HepG2 (cell line): ENCODE measurements at regions not wholly inside any gene's neighbourhood (a gene's known extent, or its start where the extent isn't known, plus 50 kb on each side); places are given as distances from the start of the nearest gene placed in this dataset.

Experiments
- ATAC-seq: fragments of 200-7000 bp; cut with Tn5 transposase; 3 replicates; pipeline ENCODE4 v1.9.1; 2020; ENCODE audit warnings: mild to moderate bottlenecking, moderate library complexity
- BruUV-seq: library from RNA; stranded (reverse); fragments of 400-500 nt; replicated peaks from 2 replicates; lab custom pipeline; 2021; lab: Mats Ljungman, UMichigan
- CTCF ChIA-PET: fragments of 300-600 bp; formaldehyde crosslinking; extraction: SDS; loops from one replicate; lab custom pipeline; 2021; ENCODE audit warnings: low total read pairs, inconsistent platforms, low intra/inter-chr PET ratio; lab: Yijun Ruan, JAX
- POLR2A ChIA-PET: fragments of 350-600 bp; sonication (Branson Sonifier 250); formaldehyde crosslinking; loops from one replicate; lab custom pipeline; 2020; ENCODE audit warnings: antibody characterized with exemption, inconsistent platforms; lab: Yijun Ruan, JAX
- DNase-seq: peaks from one replicate; pipeline ENCODE4 v3.0.0-alpha.2; 2015; ENCODE audit warnings: low spot score
- FAIRE-seq: peaks from 3 replicates; lab custom pipeline; 2011; peaks lifted over from hg19 to GRCh38; lab: Jason Lieb, UNC
- H2AFZ ChIP-seq: one replicate; pipeline ENCODE4 v1.6.1; 2011; ENCODE audit warnings: low read length, inconsistent platforms
- H3K27ac ChIP-seq: fragments of 300-600 bp; 3 replicates; pipeline ENCODE4 v1.8.0; 2011; ENCODE audit warnings: mixed run types, mild to moderate bottlenecking, mixed read lengths, low read length, inconsistent platforms; ENCODE audit not compliant: insufficient read depth; ENCODE audit errors: extremely low read length
- H3K27me3 ChIP-seq, 2 experiments: fragments of 200-600 bp in 1 of 2; 2 replicates in 1 of 2; 3 replicates in 1 of 2; pipeline versions ENCODE4 v1.6.0 to v1.8.0; 2011; ENCODE audit warnings: low read length in 2 of 2, mild to moderate bottlenecking in 2 of 2, moderate library complexity in 2 of 2, inconsistent platforms in 1 of 2; ENCODE audit not compliant: insufficient read depth in 2 of 2, control insufficient read depth in 1 of 2
- H3K36me3 ChIP-seq, 2 experiments: fragments of 200-600 bp in 1 of 2; replicated peaks in 1 of 2; 2 replicates in 1 of 2; 3 replicates in 1 of 2; pipeline versions ENCODE4 v1.5.1 to v1.8.0; 2011; ENCODE audit warnings: low read length in 2 of 2, inconsistent platforms in 1 of 2; ENCODE audit not compliant: insufficient read depth in 2 of 2, control insufficient read depth in 1 of 2
- H3K4me1 ChIP-seq: 2 replicates; pipeline ENCODE4 v1.5.1; 2012; ENCODE audit warnings: low read length, inconsistent platforms; ENCODE audit not compliant: insufficient read depth
- H3K4me2 ChIP-seq: 2 replicates; pipeline ENCODE4 v1.6.0; 2011; ENCODE audit warnings: low read depth, low read length, inconsistent platforms
- H3K4me3 ChIP-seq, 3 experiments: fragments of 200-600 bp in 1 of 3; sonication (generic), shearing (Covaris generic) in 1 of 3; replicated peaks in 1 of 3; 2 replicates each; pipeline ENCODE4 v1.5.1; 2011 to 2016; ENCODE audit warnings: low read length in 3 of 3, inconsistent platforms in 2 of 3, low read depth in 2 of 3, mild to moderate bottlenecking in 2 of 3, control low read depth in 1 of 3, mixed read lengths in 1 of 3; ENCODE audit not compliant: insufficient read depth in 1 of 3
- H3K79me2 ChIP-seq: one replicate; pipeline ENCODE4 v1.6.1; 2011; ENCODE audit warnings: low read length, inconsistent platforms; ENCODE audit not compliant: insufficient read depth
- H3K9ac ChIP-seq: 2 replicates; pipeline ENCODE4 v1.6.0; 2011; ENCODE audit warnings: mild to moderate bottlenecking, low read depth, low read length, inconsistent platforms; ENCODE audit not compliant: insufficient read depth
- H3K9me3 ChIP-seq: 2 replicates; pipeline ENCODE4 v1.5.1; 2012; ENCODE audit warnings: mild to moderate bottlenecking, low read length
- H4K20me1 ChIP-seq: 2 replicates; pipeline ENCODE4 v1.6.0; 2011; ENCODE audit warnings: inconsistent platforms, mild to moderate bottlenecking, low read length, moderate library complexity; ENCODE audit not compliant: insufficient read depth
- NR1H2 ChIP-seq: sonication (generic); formaldehyde crosslinking; IDR thresholded peaks from 2 replicates; pipeline ENCODE4 v1.8.1; 2022; ENCODE audit warnings: low read depth, missing genetic modification reagents, borderline replicate concordance
- ZNF563 ChIP-seq: sonication (generic); formaldehyde crosslinking; IDR thresholded peaks from 2 replicates; pipeline ENCODE4 v1.8.0; 2022; ENCODE audit warnings: mild to moderate bottlenecking, moderate library complexity, missing genetic modification reagents
- WGBS: methylation state at CpG from one replicate; pipeline ENCODE4 v1.1.6; 2017; ENCODE audit warnings: low lambda C conversion rate; 5-methylcytosine and 5-hydroxymethylcytosine counted together
- in situ Hi-C: cut with HindIII; loops from 2 replicates; pipeline ENCODE4 v1.10.0; 2017; ENCODE audit warnings: low pct_unique_long_range_greater_than_20kb; ENCODE audit not compliant: extremely low pct_ligation_motif_present
- intact Hi-C: fragments of 100-400 bp; cut with micrococcal nuclease; formaldehyde crosslinking; loops from one replicate; pipeline ENCODE4 v1.10.0; 2022; ENCODE audit not compliant: unreplicated experiment
- TF ChIP-seq, protein P1 (sequence below): sonication (generic); formaldehyde crosslinking; IDR thresholded peaks from one replicate; pipeline ENCODE4 v1.5.1; 2020; ENCODE audit warnings: mild to moderate bottlenecking, missing genetic modification reagents; ENCODE audit errors: not compliant biosample characterization
- TF ChIP-seq, protein P2 (sequence below): sonication (generic); formaldehyde crosslinking; IDR thresholded peaks from 2 replicates; pipeline ENCODE4 v1.5.1; 2020; ENCODE audit warnings: missing genetic modification reagents, mild to moderate bottlenecking, borderline replicate concordance

DNA sequence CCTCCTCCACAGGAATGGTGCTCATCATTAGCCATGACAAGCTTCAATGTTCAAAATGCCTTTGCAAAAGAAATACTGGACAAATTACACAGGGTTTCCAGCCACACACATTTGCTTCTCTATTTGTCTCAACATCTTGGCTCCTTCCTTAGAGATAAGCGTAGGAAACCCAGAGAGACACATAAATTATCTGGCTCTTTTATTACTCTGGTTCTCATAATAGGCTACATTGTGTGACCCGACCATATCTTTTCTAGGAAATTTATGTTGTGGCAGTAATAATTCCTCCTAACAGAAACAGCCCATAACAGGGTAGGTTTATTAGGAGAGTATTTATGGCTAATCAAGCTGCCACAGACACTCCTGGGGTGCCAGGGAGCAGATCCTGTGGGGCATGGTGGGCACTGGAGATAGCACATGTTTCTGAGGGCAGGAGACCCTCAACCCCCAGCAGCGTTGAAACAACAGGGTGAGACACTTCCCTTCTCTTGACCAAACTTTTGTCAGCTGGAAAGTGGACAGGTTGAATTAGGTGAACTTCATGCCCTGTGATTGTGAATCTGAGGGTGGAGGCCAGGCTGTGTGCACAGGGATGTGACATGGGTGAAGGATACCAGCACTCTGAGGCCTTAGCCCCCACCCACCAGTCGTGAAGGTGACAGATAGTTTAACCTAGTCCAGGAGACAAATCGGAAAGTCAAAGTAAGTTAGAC is 295.9 kb upstream of the ZNF32 start:
- Histone ChIP-seq H3K9me3 (no peaks in the 10 kb centered on the region), H3K27ac (no peak overlapping the region), H3K4me1 (no peaks in the 10 kb centered on the region), H3K27me3 (no peaks in the 10 kb centered on the region; a peak in 1 of 5 replicates), H2AFZ (no peak overlapping the region), H3K4me2 (no peak overlapping the region), H3K4me3 (no peak overlapping the region), H4K20me1 (no peaks in the 10 kb centered on the region), H3K79me2 (no peaks in the 10 kb centered on the region), H3K36me3 (no peaks in the 10 kb centered on the region), H3K9ac (no peak overlapping the region)
- POLR2A ChIA-PET, result no interaction called here
- DNase-seq (no peak), FAIRE-seq (no peak), ATAC-seq (no peak)
- CTCF ChIA-PET, result no interaction called here
- BruUV-seq, result no TSS peak
- in situ Hi-C loops, result no loop called here
- TF ChIP-seq, protein P1, sequence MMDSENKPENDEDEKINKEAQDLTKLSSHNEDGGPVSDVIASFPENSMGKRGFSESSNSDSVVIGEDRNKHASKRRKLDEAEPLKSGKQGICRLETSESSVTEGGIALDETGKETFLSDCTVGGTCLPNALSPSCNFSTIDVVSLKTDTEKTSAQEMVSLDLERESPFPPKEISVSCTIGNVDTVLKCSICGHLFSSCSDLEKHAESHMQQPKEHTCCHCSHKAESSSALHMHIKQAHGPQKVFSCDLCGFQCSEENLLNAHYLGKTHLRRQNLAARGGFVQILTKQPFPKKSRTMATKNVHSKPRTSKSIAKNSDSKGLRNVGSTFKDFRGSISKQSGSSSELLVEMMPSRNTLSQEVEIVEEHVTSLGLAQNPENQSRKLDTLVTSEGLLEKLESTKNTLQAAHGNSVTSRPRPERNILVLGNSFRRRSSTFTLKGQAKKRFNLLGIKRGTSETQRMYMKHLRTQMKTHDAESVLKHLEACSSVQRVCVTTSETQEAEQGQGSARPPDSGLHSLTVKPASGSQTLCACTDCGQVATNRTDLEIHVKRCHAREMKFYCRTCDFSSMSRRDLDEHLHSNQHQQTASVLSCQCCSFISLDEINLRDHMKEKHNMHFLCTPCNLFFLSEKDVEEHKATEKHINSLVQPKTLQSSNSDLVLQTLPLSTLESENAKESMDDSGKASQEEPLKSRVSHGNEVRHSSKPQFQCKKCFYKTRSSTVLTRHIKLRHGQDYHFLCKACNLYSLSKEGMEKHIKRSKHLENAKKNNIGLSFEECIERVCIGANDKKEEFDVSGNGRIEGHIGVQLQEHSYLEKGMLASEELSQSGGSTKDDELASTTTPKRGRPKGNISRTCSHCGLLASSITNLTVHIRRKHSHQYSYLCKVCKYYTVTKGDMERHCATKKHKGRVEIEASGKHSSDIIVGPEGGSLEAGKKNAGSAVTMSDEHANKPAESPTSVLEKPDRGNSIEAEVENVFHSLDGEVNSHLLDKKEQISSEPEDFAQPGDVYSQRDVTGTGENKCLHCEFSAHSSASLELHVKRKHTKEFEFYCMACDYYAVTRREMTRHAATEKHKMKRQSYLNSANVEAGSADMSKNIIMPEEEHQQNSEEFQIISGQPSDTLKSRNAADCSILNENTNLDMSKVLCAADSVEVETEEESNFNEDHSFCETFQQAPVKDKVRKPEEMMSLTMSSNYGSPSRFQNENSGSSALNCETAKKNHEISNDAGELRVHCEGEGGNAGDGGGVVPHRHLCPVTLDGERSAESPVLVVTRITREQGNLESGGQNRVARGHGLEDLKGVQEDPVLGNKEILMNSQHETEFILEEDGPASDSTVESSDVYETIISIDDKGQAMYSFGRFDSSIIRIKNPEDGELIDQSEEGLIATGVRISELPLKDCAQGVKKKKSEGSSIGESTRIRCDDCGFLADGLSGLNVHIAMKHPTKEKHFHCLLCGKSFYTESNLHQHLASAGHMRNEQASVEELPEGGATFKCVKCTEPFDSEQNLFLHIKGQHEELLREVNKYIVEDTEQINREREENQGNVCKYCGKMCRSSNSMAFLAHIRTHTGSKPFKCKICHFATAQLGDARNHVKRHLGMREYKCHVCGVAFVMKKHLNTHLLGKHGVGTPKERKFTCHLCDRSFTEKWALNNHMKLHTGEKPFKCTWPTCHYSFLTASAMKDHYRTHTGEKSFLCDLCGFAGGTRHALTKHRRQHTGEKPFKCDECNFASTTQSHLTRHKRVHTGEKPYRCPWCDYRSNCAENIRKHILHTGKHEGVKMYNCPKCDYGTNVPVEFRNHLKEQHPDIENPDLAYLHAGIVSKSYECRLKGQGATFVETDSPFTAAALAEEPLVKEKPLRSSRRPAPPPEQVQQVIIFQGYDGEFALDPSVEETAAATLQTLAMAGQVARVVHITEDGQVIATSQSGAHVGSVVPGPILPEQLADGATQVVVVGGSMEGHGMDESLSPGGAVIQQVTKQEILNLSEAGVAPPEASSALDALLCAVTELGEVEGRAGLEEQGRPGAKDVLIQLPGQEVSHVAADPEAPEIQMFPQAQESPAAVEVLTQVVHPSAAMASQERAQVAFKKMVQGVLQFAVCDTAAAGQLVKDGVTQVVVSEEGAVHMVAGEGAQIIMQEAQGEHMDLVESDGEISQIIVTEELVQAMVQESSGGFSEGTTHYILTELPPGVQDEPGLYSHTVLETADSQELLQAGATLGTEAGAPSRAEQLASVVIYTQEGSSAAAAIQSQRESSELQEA (CRISPR knock-in tag), result no peak
- TF ChIP-seq, protein P2, sequence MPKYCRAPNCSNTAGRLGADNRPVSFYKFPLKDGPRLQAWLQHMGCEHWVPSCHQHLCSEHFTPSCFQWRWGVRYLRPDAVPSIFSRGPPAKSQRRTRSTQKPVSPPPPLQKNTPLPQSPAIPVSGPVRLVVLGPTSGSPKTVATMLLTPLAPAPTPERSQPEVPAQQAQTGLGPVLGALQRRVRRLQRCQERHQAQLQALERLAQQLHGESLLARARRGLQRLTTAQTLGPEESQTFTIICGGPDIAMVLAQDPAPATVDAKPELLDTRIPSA (CRISPR knock-in tag), result no peak
- TF ChIP-seq NR1H2 (CRISPR knock-in tag), result no peak
- TF ChIP-seq ZNF563 (CRISPR knock-in tag), result no peak
- 15% methylated on average over 5 of the region's 5 CpGs for WGBS
- intact Hi-C loops, result no loop called here
